Neural progenitor cell (in vitro differentiated cells): ENCODE measurements at regions not wholly inside any gene's neighbourhood (a gene's known extent, or its start where the extent isn't known, plus 50 kb on each side); places are given as distances from the start of the nearest gene placed in this dataset.

Experiments
- DNase-seq: peaks from one replicate; pipeline ENCODE4 v3.0.0-alpha.2; 2016; ENCODE audit warnings: low spot score
- H2AFZ ChIP-seq: fragments of 200-600 bp; sonication (generic); replicated peaks from 2 replicates; pipeline ENCODE4 v1.6.1; 2016; ENCODE audit warnings: antibody characterized with exemption
- H3F3A ChIP-seq: fragments of 200-600 bp; sonication (generic); 2 replicates; pipeline ENCODE4 v1.6.1; 2016; ENCODE audit warnings: antibody characterized with exemption, low read depth
- H3K27ac ChIP-seq: fragments of 200-600 bp; sonication (generic); 2 replicates; pipeline ENCODE4 v1.5.1; 2016; ENCODE audit warnings: mild to moderate bottlenecking
- H3K27me3 ChIP-seq: fragments of 200-600 bp; sonication (generic); 2 replicates; pipeline ENCODE4 v1.6.1; 2016; ENCODE audit warnings: mild to moderate bottlenecking, moderate library complexity
- H3K36me3 ChIP-seq: fragments of 200-600 bp; sonication (generic); 2 replicates; pipeline ENCODE4 v1.5.1; 2016
- H3K4me1 ChIP-seq: fragments of 200-600 bp; sonication (generic); 2 replicates; pipeline ENCODE4 v1.6.1; 2016; ENCODE audit warnings: mixed run types
- H3K4me2 ChIP-seq: fragments of 200-600 bp; sonication (generic); 2 replicates; pipeline ENCODE4 v1.6.1; 2016
- H3K4me3 ChIP-seq: fragments of 200-600 bp; sonication (generic); 2 replicates; pipeline ENCODE4 v1.5.1; 2016
- H3K79me2 ChIP-seq: fragments of 200-600 bp; sonication (generic); 2 replicates; pipeline ENCODE4 v1.6.1; 2016; ENCODE audit warnings: low read depth
- H3K9ac ChIP-seq: fragments of 200-600 bp; sonication (generic); 2 replicates; pipeline ENCODE4 v1.6.1; 2016
- H3K9me3 ChIP-seq: fragments of 200-600 bp; sonication (generic); 2 replicates; pipeline ENCODE4 v1.5.1; 2016; ENCODE audit warnings: low read depth
- H4K20me1 ChIP-seq: fragments of 200-600 bp; sonication (generic); 2 replicates; pipeline ENCODE4 v1.6.1; 2016; ENCODE audit warnings: low read depth
- H3K27ac Mint-ChIP-seq: 3 replicates; pipeline ENCODE4 v1.8.0; 2021; ENCODE audit warnings: mixed read lengths
- H3K27me3 Mint-ChIP-seq: 2 replicates; pipeline ENCODE4 v1.8.0; 2022; ENCODE audit warnings: low read depth, mild to moderate bottlenecking, inconsistent platforms, moderate library complexity, mixed read lengths; ENCODE audit not compliant: insufficient read depth
- H3K36me3 Mint-ChIP-seq: 3 replicates; pipeline ENCODE4 v1.8.0; 2021; ENCODE audit warnings: mixed read lengths
- H3K4me1 Mint-ChIP-seq: 3 replicates; pipeline ENCODE4 v1.8.0; 2021; ENCODE audit warnings: mixed read lengths
- H3K4me3 Mint-ChIP-seq: 3 replicates; pipeline ENCODE4 v1.8.0; 2021; ENCODE audit warnings: mild to moderate bottlenecking, moderate library complexity, mixed read lengths
- H3K9me3 Mint-ChIP-seq: 3 replicates; pipeline ENCODE4 v1.8.0; 2020; ENCODE audit warnings: mixed read lengths
- CTCF ChIP-seq: fragments of 200-600 bp; sonication (generic); IDR thresholded peaks from 2 replicates; pipeline ENCODE4 v1.5.1; 2017; ENCODE audit warnings: antibody characterized with exemption, mild to moderate bottlenecking
- EZH2 ChIP-seq: fragments of 200-600 bp; sonication (generic); IDR thresholded peaks from 2 replicates; pipeline ENCODE4 v1.6.1; 2017; ENCODE audit warnings: antibody characterized with exemption, mild to moderate bottlenecking, moderate library complexity
- EZH2phosphoT487 ChIP-seq: fragments of 200-600 bp; sonication (generic); IDR thresholded peaks from 2 replicates; pipeline ENCODE4 v1.6.1; 2017; ENCODE audit warnings: antibody characterized with exemption

- Mint-ChIP-seq H3K36me3 (peaks cover 6% of the 10 kb centered on the region), H3K4me3 (no peak overlapping the region), H3K27ac (no peak overlapping the region), H3K27me3 (peaks cover 2% of the 10 kb centered on the region), H3K9me3 (peaks cover 47% of the 10 kb centered on the region), H3K4me1 (no peaks in the 10 kb centered on the region)
- H4K20me1 ChIP-seq = no peaks in the 10 kb centered on the region
- no peak overlapping the region for H3K9ac ChIP-seq
- H3K4me1 ChIP-seq = no peaks in the 10 kb centered on the region
- H2AFZ ChIP-seq = no peak overlapping the region
- H3K27me3 ChIP-seq = no peaks in the 10 kb centered on the region
- H3K9me3 ChIP-seq = no peaks in the 10 kb centered on the region
- no peaks in the 10 kb centered on the region for H3K36me3 ChIP-seq
- no peaks in the 10 kb centered on the region for H3F3A ChIP-seq
- H3K27ac ChIP-seq = no peak overlapping the region
- no peaks in the 10 kb centered on the region for H3K79me2 ChIP-seq
- no peak overlapping the region for H3K4me3 ChIP-seq
- no peak overlapping the region for H3K4me2 ChIP-seq
- TF ChIP-seq EZH2phosphoT487 = no peak
- TF ChIP-seq EZH2 = no peak
- no peak for TF ChIP-seq CTCF
- no peak for DNase-seq
Observed at GRCh38 chr4:189525304-189525703, 415.4 kb upstream of the FRG1 start.

- Mint-ChIP-seq H3K4me1 (no peaks in the 10 kb centered on the region), H3K4me3 (no peak overlapping the region), H3K9me3 (peaks cover 41% of the 10 kb centered on the region), H3K27me3 (peaks cover 2% of the 10 kb centered on the region), H3K36me3 (no peaks in the 10 kb centered on the region), H3K27ac (no peak overlapping the region)
- Histone ChIP-seq H3K9ac (no peak overlapping the region), H3K4me1 (no peaks in the 10 kb centered on the region), H2AFZ (no peak overlapping the region), H3K27ac (no peak overlapping the region), H3K4me3 (no peak overlapping the region), H3K27me3 (no peaks in the 10 kb centered on the region), H3K4me2 (no peak overlapping the region), H3K36me3 (peaks cover 4% of the 10 kb centered on the region), H3F3A (no peaks in the 10 kb centered on the region), H3K9me3 (peaks cover 21% of the 10 kb centered on the region), H3K79me2 (no peaks in the 10 kb centered on the region), H4K20me1 (no peaks in the 10 kb centered on the region)
- TF ChIP-seq CTCF (no peak), EZH2 (no peak), EZH2phosphoT487 (no peak)
- DNase-seq = no peak
Observed at GRCh38 chr4:189530848-189531247, 409.8 kb upstream of the FRG1 start.

GRCh38 chr4:189533603-189534002 is 407.1 kb upstream of the FRG1 start:
- TF ChIP-seq EZH2 = no peak
- TF ChIP-seq EZH2phosphoT487 = no peak
- no peak for TF ChIP-seq CTCF
- no peaks in the 10 kb centered on the region for H3K27me3 ChIP-seq
- no peaks in the 10 kb centered on the region for H3F3A ChIP-seq
- H2AFZ ChIP-seq = no peak overlapping the region
- no peak overlapping the region for H3K4me2 ChIP-seq
- no peak overlapping the region for H3K4me3 ChIP-seq
- Mint-ChIP-seq H3K4me1 (no peaks in the 10 kb centered on the region), H3K9me3 (peaks cover 25% of the 10 kb centered on the region), H3K27me3 (peaks cover 2% of the 10 kb centered on the region), H3K27ac (no peak overlapping the region), H3K4me3 (no peak overlapping the region), H3K36me3 (no peaks in the 10 kb centered on the region)
- H3K79me2 ChIP-seq = no peaks in the 10 kb centered on the region
- H3K27ac ChIP-seq = no peak overlapping the region
- no peak overlapping the region for H3K9ac ChIP-seq
- peaks cover 21% of the 10 kb centered on the region for H3K9me3 ChIP-seq
- H3K36me3 ChIP-seq = peaks cover 4% of the 10 kb centered on the region
- no peaks in the 10 kb centered on the region for H3K4me1 ChIP-seq
- H4K20me1 ChIP-seq = no peaks in the 10 kb centered on the region
- DNase-seq = no peak
